ENCODE measurements at regions not wholly inside any gene's neighbourhood (a gene's known extent, or its start where the extent isn't known, plus 50 kb on each side); places are given as distances from the start of the nearest gene placed in this dataset.

GRCh38 chr2:193885419-193885818 is 1690.7 kb upstream of the TMEFF2 start:
- no peak overlapping the region for H3K56ac ChIP-seq (replicated peaks; ENCODE audit: insufficient read length, low read depth, low read length)
- H3K27ac ChIP-seq (ENCODE audit: low read depth, low read length) = no peak overlapping the region
- no peak overlapping the region for H3K4ac ChIP-seq (replicated peaks; ENCODE audit: insufficient read length, low read depth, low read length)
- TF ChIP-seq KDM5A (IDR thresholded peaks at IDR 0.05; ENCODE audit: low read length) (no peak), CREB1 (IDR thresholded peaks at IDR 0.05) (no peak)
- no peaks in the 10 kb centered on the region for H3K36me3 ChIP-seq (ENCODE audit: control insufficient read depth in 2 of 4, insufficient read depth in 4 of 4, low read length in 3 of 4)
- WGBS, 2 experiments (ENCODE audit: extremely low coverage in 1 of 2, insufficient coverage in 1 of 2, insufficient read length in 1 of 2, insufficient replicate concordance in 2 of 2, low coverage in 1 of 2, low lambda C conversion rate in 2 of 2, missing lambda C conversion rate in 1 of 2) = 100% methylated on average over 1 of the region's 1 CpG; no CpG with 5 or more reads in 1 of the 2 experiments
- no peak overlapping the region for H3K14ac ChIP-seq (ENCODE audit: insufficient read length)
- no peaks in the 10 kb centered on the region for H3K79me1 ChIP-seq (ENCODE audit: low read depth, low read length)
- H2BK120ac ChIP-seq (replicated peaks; ENCODE audit: low read depth, low read length) = no peak overlapping the region
- no peak overlapping the region for H2BK5ac ChIP-seq (ENCODE audit: low read depth, low read length)
- no peak overlapping the region for H3K4me2 ChIP-seq (ENCODE audit: insufficient read depth in 1 of 2, low read depth in 2 of 2, low read length in 2 of 2)
- H4K8ac ChIP-seq (ENCODE audit: extremely low read depth, insufficient read depth, low read length) = no peak overlapping the region
- H3K9me3 ChIP-seq (ENCODE audit: insufficient read depth in 2 of 2, low read depth in 1 of 2, low read length in 1 of 2) = no peaks in the 10 kb centered on the region
- no peak overlapping the region for H2BK15ac ChIP-seq (ENCODE audit: low read length)
- no peak overlapping the region for H2BK12ac ChIP-seq (ENCODE audit: low read depth, low read length)
- no peaks in the 10 kb centered on the region for H3K27me3 ChIP-seq (replicated peaks in 1 of 4; ENCODE audit: control insufficient read depth in 3 of 4, extremely low read depth in 1 of 4, insufficient read depth in 3 of 4, low read length in 3 of 4)
- H3K23me2 ChIP-seq (ENCODE audit: low read depth, low read length) = no peaks in the 10 kb centered on the region
- H3K4me3 ChIP-seq (ENCODE audit: extremely low read depth in 1 of 4, insufficient read depth in 2 of 4, low read depth in 3 of 4, low read length in 4 of 4) = no peak overlapping the region
- ChIA-PET CTCF (ENCODE audit: partially characterized antibody) (interaction anchor here (1.0 to 1.5 kb wide), 3 partner anchors 13 to 191 kb away, joined by 3 to 4 read pairs (median 3); no protein-coding TSS in a partner anchor), POLR2A (ENCODE audit: partially characterized antibody) (no interaction called here)
- H3K4me1 ChIP-seq (replicated peaks in 1 of 4; ENCODE audit: control insufficient read depth in 3 of 4, insufficient read depth in 4 of 4, low read length in 3 of 4) = no peaks in the 10 kb centered on the region
- H2AK5ac ChIP-seq (ENCODE audit: low read depth, low read length) = no peak overlapping the region
- H4K91ac ChIP-seq (replicated peaks; ENCODE audit: insufficient read length, low read length) = no peak overlapping the region
- no peaks in the 10 kb centered on the region for H4K20me1 ChIP-seq (replicated peaks in 1 of 2; ENCODE audit: control insufficient read depth in 1 of 2, insufficient read depth in 2 of 2, low read length in 2 of 2)
- H2BK20ac ChIP-seq (ENCODE audit: low read length) = no peak overlapping the region
- H3K23ac ChIP-seq (ENCODE audit: insufficient read length) = no peak overlapping the region
- no peak for FAIRE-seq
- no peaks in the 10 kb centered on the region for H3K79me2 ChIP-seq (ENCODE audit: control insufficient read depth in 1 of 2, insufficient read depth in 2 of 2, low read length in 2 of 2)
- no peak overlapping the region for H4K5ac ChIP-seq (ENCODE audit: insufficient read length, low read depth, low read length)
- no peak for DNase-seq (ENCODE audit: low read depth in 1 of 2, low spot score in 2 of 2)
- no peak overlapping the region for H3K9ac ChIP-seq (replicated peaks in 1 of 4; ENCODE audit: extremely low read depth in 1 of 4, low read depth in 3 of 4, low read length in 3 of 4)
- H2AFZ ChIP-seq (ENCODE audit: low read length) = no peak overlapping the region
- H3K18ac ChIP-seq (ENCODE audit: extremely low read depth, low read length) = no peak overlapping the region
